ENCODE measurements at regions not wholly inside any gene's neighbourhood (a gene's known extent, or its start where the extent isn't known, plus 50 kb on each side); places are given as distances from the start of the nearest gene placed in this dataset.

- DNase-seq (no peak), ATAC-seq (replicated peaks in 1 of 2) (no peak)
- Mint-ChIP-seq H3K9me3 (no peaks in the 10 kb centered on the region), H3K4me1 (ENCODE audit: low read depth) (no peaks in the 10 kb centered on the region), H3K27ac (no peak overlapping the region), H3K36me3 (ENCODE audit: insufficient read depth in 2 of 2) (no peaks in the 10 kb centered on the region), H3K27me3 (ENCODE audit: low read depth) (peaks cover 36% of the 10 kb centered on the region), H3K4me3 (no peak overlapping the region)
Observed at GRCh38 chr20:34189572-34190163, 51.6 kb upstream of the ASIP start.

- Mint-ChIP-seq H3K9me3 (no peaks in the 10 kb centered on the region), H3K27me3 (ENCODE audit: low read depth) (peaks cover 35% of the 10 kb centered on the region), H3K4me1 (ENCODE audit: low read depth) (no peaks in the 10 kb centered on the region), H3K4me3 (no peak overlapping the region), H3K27ac (peak overlapping the region; percentile 40), H3K36me3 (ENCODE audit: insufficient read depth in 2 of 2) (no peaks in the 10 kb centered on the region)
- ATAC-seq (replicated peaks in 1 of 2) (no peak), DNase-seq (no peak)
Observed at GRCh38 chr20:34190262-34190661, 51.0 kb upstream of the ASIP start.

DNA sequence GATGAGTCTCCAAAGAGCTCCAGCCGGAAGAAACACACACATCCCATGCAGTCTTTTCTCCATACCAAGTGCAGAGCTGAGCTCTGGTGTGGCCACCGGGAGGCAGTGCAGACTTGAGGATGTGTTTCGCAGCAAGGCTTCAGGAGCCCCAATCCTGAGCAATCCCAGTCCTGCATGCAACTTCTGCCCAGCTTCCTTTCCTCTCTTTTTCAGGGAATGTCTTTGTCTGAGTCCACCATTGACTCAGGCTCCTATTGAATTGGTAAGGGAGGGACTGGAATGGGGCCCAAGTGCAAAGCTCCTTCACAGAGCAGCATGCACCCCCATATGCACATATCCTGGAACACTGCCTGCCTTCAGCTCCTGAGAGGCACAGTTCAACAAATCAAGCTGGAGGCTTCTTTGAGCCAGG, 50.5 kb upstream of the ASIP start:
- Mint-ChIP-seq H3K27me3 (ENCODE audit: low read depth) (peaks cover 35% of the 10 kb centered on the region), H3K4me3 (no peak overlapping the region), H3K36me3 (ENCODE audit: insufficient read depth in 2 of 2) (no peaks in the 10 kb centered on the region), H3K27ac (peak overlapping the region; percentile 40), H3K4me1 (ENCODE audit: low read depth) (no peaks in the 10 kb centered on the region), H3K9me3 (no peaks in the 10 kb centered on the region)
- DNase-seq = peak; percentile 42 to 46
- ATAC-seq (replicated peaks in 1 of 2) = peak; percentile 55 to 67
